Astrocyte (in vitro differentiated cells and primary cell): ENCODE measurements at regions not wholly inside any gene's neighbourhood (a gene's known extent, or its start where the extent isn't known, plus 50 kb on each side); places are given as distances from the start of the nearest gene placed in this dataset.

Source experiments
- DNase-seq: peaks from one replicate; pipeline ENCODE4 v3.0.0-alpha.2; 2010; ENCODE audit warnings: low read depth
- FAIRE-seq: peaks from 2 replicates; lab custom pipeline; 2011; peaks lifted over from hg19 to GRCh38; lab: Jason Lieb, UNC
- H2AFZ ChIP-seq: 2 replicates; pipeline ENCODE4 v1.6.0; 2012; ENCODE audit warnings: low read depth, low read length, inconsistent platforms
- H3K27ac ChIP-seq: 2 replicates; pipeline ENCODE4 v1.5.1; 2011; ENCODE audit warnings: low read depth, low read length, inconsistent platforms
- H3K27me3 ChIP-seq: 2 replicates; pipeline ENCODE4 v1.6.0; 2011; ENCODE audit warnings: low read length, inconsistent platforms; ENCODE audit not compliant: insufficient read depth
- H3K36me3 ChIP-seq: 2 replicates; pipeline ENCODE4 v1.5.1; 2011; ENCODE audit warnings: low read length, inconsistent platforms; ENCODE audit not compliant: insufficient read depth
- H3K4me1 ChIP-seq: 2 replicates; pipeline ENCODE4 v1.5.1; 2011; ENCODE audit warnings: low read length, inconsistent platforms; ENCODE audit not compliant: insufficient read depth
- H3K4me2 ChIP-seq: 2 replicates; pipeline ENCODE4 v1.6.0; 2012; ENCODE audit warnings: low read length, inconsistent platforms
- H3K4me3 ChIP-seq: 2 replicates; pipeline ENCODE4 v1.5.1; 2011; ENCODE audit warnings: low read depth, mild to moderate bottlenecking, low read length, inconsistent platforms; ENCODE audit not compliant: insufficient read depth
- H3K79me2 ChIP-seq: 2 replicates; pipeline ENCODE4 v1.6.0; 2012; ENCODE audit warnings: mild to moderate bottlenecking, low read length, inconsistent platforms; ENCODE audit not compliant: insufficient read depth
- H3K9ac ChIP-seq: 2 replicates; pipeline ENCODE4 v1.6.0; 2012; ENCODE audit warnings: mild to moderate bottlenecking, low read length, inconsistent platforms
- H3K9me3 ChIP-seq: 2 replicates; pipeline ENCODE4 v1.5.1; 2012; ENCODE audit warnings: low read depth, mild to moderate bottlenecking, low read length, inconsistent platforms; ENCODE audit not compliant: insufficient read depth
- H4K20me1 ChIP-seq: 2 replicates; pipeline ENCODE4 v1.6.0; 2012; ENCODE audit warnings: low read length, inconsistent platforms; ENCODE audit not compliant: insufficient read depth
- H3K27ac Mint-ChIP-seq: one replicate; pipeline ENCODE4 v1.8.0; 2021; ENCODE audit warnings: mild to moderate bottlenecking, mixed read lengths; ENCODE audit not compliant: unreplicated experiment
- H3K27me3 Mint-ChIP-seq: one replicate; pipeline ENCODE4 v1.8.0; 2021; ENCODE audit warnings: low read depth, mixed read lengths; ENCODE audit not compliant: unreplicated experiment
- H3K36me3 Mint-ChIP-seq: one replicate; pipeline ENCODE4 v1.8.0; 2021; ENCODE audit warnings: low read depth, mixed read lengths; ENCODE audit not compliant: unreplicated experiment
- H3K4me1 Mint-ChIP-seq: one replicate; pipeline ENCODE4 v1.8.0; 2021; ENCODE audit warnings: low read depth, mixed read lengths; ENCODE audit not compliant: unreplicated experiment
- H3K4me3 Mint-ChIP-seq: one replicate; pipeline ENCODE4 v1.8.0; 2021; ENCODE audit warnings: mild to moderate bottlenecking, moderate library complexity, mixed read lengths; ENCODE audit not compliant: unreplicated experiment
- H3K9me3 Mint-ChIP-seq: one replicate; pipeline ENCODE4 v1.8.0; 2021; ENCODE audit warnings: mild to moderate bottlenecking, mixed read lengths; ENCODE audit not compliant: unreplicated experiment
- CTCF ChIP-seq: IDR thresholded peaks from 2 replicates; pipeline ENCODE4 v1.5.1; 2011; ENCODE audit warnings: low read depth, mild to moderate bottlenecking, inconsistent platforms, low read length, moderate library complexity; ENCODE audit not compliant: insufficient read depth
- EZH2 ChIP-seq: IDR thresholded peaks from 2 replicates; pipeline ENCODE4 v1.6.1; 2012; ENCODE audit warnings: mild to moderate bottlenecking, low read length, inconsistent platforms; ENCODE audit not compliant: insufficient read depth

- no peak overlapping the region for H3K4me3 Mint-ChIP-seq
- TF ChIP-seq EZH2 (no peak), CTCF (no peak)
- Histone ChIP-seq H3K79me2 (no peaks in the 10 kb centered on the region), H3K27ac (no peak overlapping the region), H3K9ac (no peak overlapping the region), H3K36me3 (no peaks in the 10 kb centered on the region), H2AFZ (no peak overlapping the region), H3K27me3 (no peaks in the 10 kb centered on the region), H3K9me3 (no peaks in the 10 kb centered on the region), H3K4me3 (no peak overlapping the region), H3K4me2 (no peak overlapping the region), H3K4me1 (no peaks in the 10 kb centered on the region), H4K20me1 (no peaks in the 10 kb centered on the region)
- no peaks in the 10 kb centered on the region for H3K27me3 Mint-ChIP-seq
- no peaks in the 10 kb centered on the region for H3K36me3 Mint-ChIP-seq
- no peaks in the 10 kb centered on the region for H3K4me1 Mint-ChIP-seq
- no peaks in the 10 kb centered on the region for H3K9me3 Mint-ChIP-seq
- H3K27ac Mint-ChIP-seq = no peak overlapping the region
- no peak for FAIRE-seq
- DNase-seq = no peak
Observed at GRCh38 chr18:64765908-64766307, 617.0 kb upstream of the LINC00305 start.

GRCh38 chr18:64752707-64753106, 603.8 kb upstream of the LINC00305 start:
- no peaks in the 10 kb centered on the region for H3K36me3 Mint-ChIP-seq

More at GRCh38 chr18:64752707-64753106, 603.8 kb upstream of the LINC00305 start:
- H4K20me1 ChIP-seq = no peaks in the 10 kb centered on the region
- H3K79me2 ChIP-seq = no peaks in the 10 kb centered on the region
- Mint-ChIP-seq H3K9me3 (no peaks in the 10 kb centered on the region), H3K4me3 (no peak overlapping the region), H3K27me3 (no peaks in the 10 kb centered on the region), H3K4me1 (peaks cover 6% of the 10 kb centered on the region), H3K27ac (no peak overlapping the region)
- no peaks in the 10 kb centered on the region for H3K27me3 ChIP-seq
- no peak overlapping the region for H3K27ac ChIP-seq
- H3K4me2 ChIP-seq = no peak overlapping the region
- no peaks in the 10 kb centered on the region for H3K4me1 ChIP-seq
- TF ChIP-seq EZH2 (no peak), CTCF (no peak)
- no peaks in the 10 kb centered on the region for H3K36me3 ChIP-seq
- H3K9ac ChIP-seq = no peak overlapping the region
- H2AFZ ChIP-seq = no peak overlapping the region
- DNase-seq (no peak), FAIRE-seq (no peak)
- no peaks in the 10 kb centered on the region for H3K9me3 ChIP-seq
- H3K4me3 ChIP-seq = no peak overlapping the region
